GM19395 (cell line): ENCODE measurements at regions not wholly inside any gene's neighbourhood (a gene's known extent, or its start where the extent isn't known, plus 50 kb on each side); places are given as distances from the start of the nearest gene placed in this dataset.

Source experiments
- ATAC-seq: cut with Tn5 transposase; IDR thresholded peaks from one replicate; pipeline ENCODE4 v1.9.1; 2021; ENCODE audit warnings: mild to moderate bottlenecking, moderate library complexity; ENCODE audit not compliant: unreplicated experiment

DNA sequence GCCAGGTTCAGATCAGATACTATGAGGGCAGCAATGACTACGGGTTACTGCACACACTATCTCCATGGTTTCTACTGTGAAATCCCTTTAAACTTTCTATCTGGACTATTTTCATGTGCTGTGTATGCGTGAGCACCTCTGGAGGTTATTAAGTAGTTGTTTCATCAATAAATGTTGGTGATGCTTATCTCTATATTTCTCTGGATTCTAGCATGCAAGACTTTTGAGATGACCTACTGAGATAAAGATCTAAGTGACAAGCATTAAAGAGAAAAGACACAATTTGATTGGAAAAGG lies 194.0 kb downstream of the NRIP1 start:
- peak; percentile 8 for ATAC-seq

DNA sequence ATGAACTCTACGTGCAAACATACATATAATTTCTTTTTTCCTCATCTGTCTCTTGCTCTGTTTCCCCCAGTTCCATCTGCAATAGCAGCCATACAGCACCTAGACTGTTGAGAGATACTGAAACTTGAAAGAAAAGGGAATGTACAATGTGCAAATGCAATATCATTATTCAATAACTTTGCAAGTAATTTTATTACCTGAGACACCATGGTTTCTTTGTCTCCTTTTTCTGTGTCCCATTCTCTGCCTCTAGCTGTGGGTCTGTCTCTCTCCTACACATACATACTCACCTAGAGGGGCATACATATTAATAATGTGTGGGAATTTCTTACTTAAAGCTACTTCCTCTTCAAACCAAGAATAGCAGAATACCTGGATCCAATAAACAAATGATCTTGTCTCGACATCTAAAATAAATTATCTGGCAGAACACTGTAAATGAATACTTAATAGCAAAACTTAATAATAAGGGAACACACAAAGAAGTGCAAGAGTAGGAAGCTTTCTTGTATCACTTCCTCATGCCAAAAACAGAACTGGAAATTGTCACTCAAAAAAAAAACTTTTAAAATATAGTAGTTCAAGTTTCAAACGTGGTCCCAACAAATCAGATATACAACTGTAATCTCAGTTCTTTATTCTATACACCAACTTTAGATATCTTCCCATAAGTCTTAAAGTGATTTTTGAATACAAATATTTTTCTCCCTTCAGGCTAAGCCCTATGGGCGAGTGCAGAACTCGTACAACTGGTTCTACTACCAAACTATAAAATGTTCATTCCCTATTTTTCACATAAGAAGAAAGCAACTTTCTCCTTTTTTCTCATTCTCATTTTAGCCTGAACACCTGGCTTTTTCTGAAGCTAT lies 194.6 kb downstream of the NRIP1 start:
- ATAC-seq, result peak; percentile 67

DNA sequence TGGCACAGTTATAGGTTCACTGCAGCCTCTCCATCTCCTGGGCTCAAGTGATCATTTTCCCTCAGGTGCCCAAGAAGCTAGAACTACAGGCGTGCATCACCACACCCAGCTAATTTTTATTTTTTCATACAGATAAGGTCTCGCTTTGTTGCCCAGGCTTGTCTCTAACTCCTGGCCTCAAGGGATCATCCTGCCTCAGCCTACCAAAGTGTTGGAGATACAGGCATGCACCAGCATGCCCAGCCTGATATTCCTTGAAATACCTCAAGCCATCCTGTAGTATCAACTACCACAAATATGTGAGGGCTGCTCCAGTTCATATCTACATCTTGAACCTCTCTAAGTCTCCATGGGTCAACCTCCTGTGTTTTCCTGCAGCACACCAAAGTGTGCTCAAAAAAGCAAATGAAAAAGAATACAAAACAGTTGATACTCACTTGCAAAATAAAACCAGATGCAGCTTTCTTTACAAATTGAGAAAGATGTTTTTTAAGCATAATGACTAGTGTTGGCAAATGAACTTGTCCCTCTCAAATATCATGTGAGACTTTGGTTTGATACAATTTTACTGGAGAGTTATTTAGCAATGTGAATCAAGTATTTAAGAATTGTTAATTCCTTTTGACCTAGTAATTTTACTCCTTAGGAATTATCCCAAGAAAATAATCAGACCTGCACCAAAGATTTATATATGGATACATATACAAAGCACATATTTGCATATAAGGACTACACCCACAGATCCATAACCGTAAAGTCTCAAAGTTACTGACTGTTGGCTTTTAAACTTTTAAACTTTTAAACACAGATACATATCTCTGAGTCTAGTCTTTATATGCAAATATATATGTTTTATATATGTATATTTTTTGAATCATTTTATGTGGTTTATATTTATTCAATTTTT lies 197.7 kb downstream of the NRIP1 start:
- no peak for ATAC-seq

DNA sequence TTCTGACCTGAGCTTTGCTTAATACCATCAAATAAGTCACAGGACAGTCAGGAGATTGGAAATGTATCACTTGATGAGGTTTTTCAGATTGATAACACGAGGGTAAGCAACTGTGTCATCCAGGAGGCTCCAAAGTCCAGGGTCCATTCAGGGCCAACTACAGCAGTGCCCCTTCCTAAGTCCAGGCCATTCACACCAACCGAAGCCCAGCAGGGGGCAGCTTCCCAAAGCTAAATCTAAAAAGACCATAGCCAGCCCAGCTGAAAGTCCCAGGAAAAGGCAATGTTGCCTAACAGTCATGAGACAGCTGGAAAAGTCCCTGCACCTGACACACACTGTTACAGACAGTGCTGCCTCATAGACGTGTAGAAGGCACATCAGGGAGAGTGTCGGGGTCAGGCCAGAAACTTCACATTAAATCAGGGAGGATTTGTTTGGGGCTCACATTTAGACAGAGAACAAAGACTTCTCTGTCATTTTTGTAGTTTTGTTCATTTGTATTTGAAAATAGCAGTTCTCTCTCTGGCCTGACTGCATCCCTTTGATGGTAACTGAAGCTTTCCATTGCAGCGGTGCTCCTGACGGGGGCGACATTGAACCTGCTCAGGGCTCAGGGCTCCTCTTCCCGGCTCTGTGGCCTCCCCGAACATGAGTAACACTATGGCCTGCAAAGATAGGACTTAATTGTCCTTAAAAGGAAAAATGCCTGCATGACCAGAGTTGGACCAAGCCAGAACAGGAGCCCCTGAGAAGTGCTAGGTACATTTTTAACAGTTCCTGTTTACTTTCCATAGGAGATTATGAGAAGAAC lies 200.4 kb downstream of the NRIP1 start:
- peak; percentile 79 for ATAC-seq

DNA sequence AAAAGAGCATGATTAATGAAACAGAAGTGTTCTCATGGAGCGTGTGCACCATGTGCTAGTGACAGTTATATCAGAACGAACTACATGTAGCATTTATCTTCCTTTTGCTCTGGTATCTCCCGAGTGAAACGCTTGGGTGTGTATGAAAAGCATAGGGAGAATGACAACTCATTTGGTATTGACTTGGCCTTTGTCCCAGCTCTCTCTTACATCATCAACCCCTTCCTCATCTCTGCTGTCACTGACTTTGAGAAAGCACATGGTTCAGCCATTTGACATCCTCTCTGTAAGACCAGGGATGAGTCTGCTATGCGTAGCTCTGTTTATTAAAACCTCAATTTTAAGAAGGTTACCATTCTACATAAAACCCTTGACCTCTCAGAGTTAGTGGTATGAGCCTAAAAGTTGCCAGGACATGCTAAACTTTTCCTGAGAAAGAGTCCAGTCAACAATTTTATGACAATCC lies 201.0 kb downstream of the NRIP1 start:
- ATAC-seq, result no peak

DNA sequence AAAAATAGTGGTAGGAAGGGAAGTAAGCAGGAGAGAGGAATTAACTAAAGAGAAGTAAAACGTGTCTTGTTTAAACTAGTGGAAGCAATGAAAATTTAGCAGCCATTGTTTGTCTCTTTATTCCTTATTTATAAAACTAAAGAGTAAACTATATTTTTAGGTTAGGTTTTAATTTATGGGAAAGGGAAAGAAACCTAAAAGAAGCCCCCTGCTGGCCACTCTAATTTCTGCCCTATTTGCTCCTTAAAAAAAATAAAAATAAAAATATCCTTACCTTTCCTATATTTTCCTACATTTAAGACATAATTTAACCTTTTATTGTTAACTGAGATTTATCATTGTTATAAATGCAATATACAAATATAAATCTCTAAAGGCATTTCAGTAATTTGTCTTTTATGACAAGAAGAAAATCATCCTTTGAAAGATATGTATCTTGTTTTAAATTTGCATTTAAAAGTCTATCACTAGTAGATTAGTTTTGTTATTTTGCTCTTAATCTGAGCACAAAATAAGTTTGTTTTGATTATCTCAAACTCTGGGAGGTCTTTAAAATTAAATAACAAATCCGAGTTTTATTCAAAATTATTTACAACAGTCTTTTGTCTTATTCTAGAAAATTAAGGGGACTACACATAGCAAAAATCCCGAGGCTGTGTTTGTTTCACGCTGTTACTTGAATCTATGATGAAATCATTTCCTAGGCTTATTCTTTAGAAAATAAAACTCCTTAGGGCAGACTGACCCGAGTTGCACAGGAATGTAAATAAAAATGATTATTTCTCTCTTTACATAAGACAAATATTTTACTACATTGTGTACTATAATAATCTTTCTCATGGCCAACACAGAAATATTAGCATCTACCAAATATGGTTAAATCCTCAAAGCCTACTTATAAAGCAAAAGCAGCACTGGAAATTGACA lies 201.7 kb downstream of the NRIP1 start:
- ATAC-seq, result no peak

DNA sequence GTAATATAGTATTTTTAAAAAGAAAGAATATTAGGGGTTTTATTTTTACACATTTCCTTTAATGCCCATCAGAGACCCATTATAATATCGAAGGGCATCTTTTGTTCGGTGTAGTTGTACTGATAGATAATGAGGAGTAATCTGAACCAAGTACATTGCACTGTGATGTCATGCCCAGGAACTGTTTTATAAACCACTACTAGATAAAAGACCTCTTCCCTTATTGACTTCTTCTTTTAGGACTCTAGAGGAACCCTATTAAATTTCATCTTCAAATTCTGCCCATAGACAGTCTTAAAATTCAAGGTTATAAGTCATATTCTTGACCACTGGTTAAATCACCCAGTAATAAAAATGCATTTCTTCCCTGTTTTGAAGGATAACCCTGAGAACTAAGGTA lies 206.5 kb downstream of the NRIP1 start:
- no peak for ATAC-seq

DNA sequence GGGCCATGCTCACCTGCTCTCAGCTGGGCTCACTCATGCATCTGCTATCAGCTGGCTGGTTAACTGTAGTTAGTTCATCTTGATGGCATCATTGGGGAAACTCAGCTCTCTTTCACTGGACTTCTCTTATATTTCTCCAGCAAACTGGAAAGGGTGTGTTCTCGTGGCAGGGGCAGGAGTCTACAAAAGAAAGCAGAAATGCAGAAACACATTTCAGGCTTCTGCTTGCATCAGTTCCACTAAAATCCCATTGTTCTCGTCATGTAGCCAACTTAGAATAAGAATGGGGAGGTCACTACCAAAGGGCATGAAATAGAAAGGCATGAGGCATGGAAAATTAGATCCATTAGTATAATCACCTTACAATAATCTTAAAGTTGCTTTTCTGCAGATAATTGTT lies 207.3 kb downstream of the NRIP1 start:
- no peak for ATAC-seq

DNA sequence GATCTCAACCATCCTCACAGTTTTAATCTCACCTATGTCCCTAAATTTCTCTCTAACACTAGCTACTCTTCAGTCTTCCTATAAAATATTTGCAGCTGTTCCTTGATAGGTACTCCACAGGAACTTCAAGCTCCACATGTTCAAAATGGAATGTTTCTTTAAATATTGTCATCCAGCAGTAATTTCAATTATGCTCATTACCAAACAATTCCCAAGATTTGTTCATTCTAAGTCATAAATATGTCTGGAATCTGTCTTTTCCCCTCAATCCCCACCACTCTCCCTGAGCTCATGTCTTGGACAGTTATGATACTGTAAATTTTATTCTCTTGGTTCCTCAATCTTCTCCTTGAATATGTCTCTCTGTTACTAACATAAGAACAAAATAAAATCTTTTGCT lies 214.4 kb downstream of the NRIP1 start:
- ATAC-seq, result no peak

DNA sequence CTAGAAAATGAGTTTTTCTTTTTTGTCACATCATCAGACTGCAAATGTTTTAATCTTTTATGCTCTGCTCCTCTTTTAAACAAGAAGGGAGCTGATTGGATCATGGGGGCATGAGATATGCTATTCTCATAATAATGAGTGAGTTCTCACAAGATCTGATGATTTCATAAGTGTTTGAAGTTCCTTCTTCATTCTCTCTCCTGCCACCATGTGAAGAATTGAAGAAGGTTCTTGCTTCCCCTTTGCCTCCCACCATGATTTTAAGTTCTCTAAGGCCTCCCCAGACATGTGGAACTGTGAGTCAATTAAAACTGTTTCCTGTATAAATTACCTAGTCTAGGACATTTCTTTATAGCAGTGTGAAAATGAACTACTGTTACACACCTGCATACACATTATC lies 218.2 kb downstream of the NRIP1 start:
- ATAC-seq, result no peak

DNA sequence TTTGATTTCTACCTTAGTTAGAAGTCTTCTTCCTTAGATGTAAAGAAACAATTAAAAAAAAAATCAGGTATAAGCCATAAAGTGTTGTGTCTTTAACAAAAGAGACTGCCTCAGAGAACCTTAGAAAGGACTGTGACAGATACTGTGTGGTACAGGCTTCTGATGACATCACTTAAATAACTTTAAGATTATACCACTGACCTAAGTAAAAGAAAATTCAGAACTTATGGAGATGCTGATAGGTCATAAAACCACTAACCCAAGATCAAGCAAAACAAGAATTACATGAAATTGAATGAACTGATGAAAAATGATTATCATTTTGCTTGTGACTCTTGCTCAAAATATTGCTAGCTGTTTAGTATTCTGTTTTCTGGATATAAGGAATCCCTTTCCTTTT lies 220.8 kb downstream of the NRIP1 start:
- ATAC-seq, result no peak

DNA sequence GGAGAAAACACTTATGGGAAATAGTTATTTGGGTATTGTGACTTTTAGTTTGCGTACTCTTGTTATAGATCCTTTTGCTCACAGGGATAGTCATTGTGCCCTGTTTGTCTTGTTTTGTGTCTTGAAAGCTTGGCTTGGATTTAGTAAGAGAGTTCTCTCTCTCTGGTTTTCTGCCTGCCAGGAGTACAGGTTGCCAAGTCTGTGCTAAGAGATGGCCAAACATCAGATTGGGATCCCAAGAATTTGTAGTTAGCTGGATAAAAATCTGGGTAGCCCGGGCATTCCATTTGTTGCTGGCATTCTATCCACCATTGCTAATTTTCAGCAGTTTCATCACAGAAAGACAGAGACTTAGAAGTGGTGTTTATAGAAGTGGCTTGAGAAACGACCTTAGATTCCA lies 222.2 kb downstream of the NRIP1 start:
- no peak for ATAC-seq

DNA sequence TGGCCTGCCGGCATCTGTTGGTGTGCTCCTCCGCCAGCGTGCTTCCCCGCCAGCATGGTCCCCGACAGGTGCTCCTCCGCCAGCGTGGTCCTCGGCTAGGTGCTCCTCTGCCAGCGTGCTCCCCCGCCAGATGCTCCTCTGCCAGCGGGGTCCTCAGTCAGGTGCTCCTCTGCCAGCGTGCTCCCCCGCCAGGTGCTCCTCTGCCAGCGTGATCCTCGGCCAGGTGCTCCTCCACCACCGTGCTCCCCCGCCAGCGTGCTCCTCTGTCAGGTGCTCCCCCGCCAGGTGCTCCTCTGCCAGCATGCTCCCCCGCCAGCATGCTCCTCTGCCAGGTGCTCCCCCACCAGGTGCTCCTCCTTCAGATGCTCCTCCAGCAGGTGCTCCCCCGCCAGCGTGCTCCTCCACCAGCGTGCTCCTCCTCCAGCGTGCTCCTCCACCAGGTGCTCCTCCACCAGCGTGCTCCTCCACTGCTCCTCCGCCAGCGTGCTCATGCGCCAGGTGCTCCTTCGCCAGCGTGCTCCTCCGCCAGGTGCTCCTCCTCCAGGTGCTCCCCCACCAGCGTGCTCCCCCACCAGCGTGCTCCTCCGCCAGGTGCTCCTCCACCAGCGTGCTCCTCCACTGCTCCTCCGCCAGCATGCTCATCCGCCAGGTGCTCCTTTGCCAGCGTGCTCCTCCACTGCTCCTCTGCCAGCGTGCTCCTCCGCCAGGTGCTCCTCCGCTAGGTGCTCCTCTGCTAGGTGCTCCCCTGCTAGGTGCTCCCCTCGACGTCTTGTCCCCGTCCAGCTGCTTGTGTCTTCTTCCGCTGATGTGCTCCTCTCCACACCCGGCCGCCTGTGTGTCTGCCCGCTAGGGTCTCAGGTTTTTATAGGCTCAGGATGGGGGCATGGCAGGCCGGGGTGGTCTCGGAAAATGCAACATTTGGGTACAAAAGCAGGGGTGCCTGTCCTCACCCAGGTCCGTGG lies 223.0 kb downstream of the NRIP1 start:
- ATAC-seq, result no peak

DNA sequence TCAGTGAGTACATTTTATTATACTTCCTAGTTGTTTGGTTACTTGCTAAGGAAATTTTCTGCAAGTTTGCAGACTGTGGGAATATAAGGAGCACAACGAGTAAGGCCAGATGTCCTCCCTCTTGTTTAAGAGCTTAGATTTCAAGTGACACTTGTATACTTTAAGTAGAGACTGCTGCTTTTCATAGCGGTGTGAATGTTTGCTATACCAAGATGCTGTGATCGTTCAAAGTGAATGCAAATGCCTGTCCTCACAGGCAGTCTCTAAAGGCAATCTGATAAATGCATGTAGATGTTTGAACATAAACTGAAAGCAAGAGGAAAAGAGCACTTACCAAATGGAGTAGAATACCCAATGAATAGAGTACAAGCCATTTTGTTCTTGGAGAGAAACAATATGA lies 226.4 kb downstream of the NRIP1 start:
- no peak for ATAC-seq

DNA sequence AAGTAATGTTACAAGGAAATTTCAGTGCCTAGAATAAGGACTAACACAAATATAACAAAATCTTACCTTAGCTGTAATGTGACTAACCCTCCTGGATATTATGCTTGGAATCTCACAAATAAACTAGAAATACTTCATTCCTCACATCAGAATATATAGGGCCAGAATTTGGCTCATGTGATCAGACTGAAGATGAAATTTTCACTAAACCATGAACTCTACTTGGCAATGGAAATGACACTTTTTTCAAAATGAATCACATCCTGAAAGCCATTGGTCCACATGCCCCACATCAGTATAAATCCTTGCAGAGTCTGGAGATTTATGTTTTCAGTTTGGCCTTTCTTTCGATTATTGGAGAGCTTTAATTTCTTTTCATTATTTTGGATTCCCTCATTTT lies 227.8 kb downstream of the NRIP1 start:
- ATAC-seq, result no peak

DNA sequence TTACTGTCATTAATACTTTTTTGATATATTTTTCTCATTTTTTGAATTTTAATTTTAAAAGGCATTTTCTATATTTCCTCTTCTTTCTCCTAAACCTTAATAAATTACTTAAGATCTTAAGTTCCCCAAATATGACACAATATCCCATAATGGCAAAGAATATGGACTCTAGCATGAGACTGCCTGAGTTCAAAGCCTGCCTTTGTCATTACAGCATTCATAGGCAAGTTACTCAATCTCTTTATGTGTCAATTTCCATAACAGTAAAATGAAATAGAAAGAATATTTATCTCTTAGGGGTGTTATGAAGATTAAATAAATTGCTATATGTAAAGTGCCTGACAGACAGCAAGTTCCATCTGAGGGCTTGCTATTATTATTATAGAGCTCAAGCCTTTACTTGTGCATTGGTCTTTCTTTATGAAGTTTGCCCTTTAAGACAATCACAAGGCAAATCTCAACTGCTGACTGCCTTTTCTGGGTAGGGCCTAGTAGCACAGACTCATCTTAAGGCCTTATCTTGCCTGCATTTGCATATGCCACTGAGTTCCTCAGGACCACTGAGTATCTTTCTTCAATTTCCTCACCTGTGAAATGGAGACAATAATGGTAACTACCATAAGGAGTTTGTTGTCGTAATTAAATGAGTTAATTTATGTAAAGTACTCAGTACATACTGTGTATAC lies 231.0 kb downstream of the NRIP1 start:
- ATAC-seq, result no peak

DNA sequence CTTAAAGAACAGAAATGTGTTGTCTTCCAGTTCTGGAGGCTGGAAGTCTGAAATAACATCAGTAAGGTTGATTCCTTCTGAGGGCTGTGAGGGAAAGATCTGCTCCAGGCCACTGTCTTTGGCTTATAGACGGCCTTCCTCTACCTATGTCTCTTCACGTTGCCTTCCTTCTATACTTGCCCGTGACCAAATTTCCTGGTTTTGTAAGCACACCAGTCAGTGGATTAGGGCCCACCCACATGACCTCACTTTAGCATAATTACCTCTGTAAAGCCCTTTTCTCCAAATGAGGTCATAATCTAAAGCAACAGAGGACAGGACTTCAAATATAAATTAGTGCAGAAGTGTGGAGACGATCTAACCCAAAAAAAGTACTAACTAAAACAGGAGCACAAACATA lies 231.6 kb downstream of the NRIP1 start:
- no peak for ATAC-seq

DNA sequence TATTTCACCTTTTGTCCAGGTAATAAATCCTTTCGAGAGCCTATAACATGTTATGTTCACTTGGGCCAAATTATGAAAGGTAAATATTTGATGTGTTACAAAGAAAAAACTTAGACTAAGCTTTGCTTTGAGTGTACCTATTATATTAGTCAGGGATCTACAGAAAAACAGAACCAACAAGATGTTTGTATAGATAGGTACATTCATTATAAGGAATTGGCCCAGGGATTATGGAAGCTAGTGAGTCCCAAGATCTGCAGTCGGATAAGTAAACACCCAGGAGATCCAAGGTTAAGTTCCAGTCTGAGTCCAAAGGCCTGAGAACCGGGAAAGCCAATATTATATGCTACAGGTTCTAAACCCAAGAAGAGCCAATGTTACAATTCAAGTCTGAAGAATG lies 234.5 kb downstream of the NRIP1 start:
- no peak for ATAC-seq

DNA sequence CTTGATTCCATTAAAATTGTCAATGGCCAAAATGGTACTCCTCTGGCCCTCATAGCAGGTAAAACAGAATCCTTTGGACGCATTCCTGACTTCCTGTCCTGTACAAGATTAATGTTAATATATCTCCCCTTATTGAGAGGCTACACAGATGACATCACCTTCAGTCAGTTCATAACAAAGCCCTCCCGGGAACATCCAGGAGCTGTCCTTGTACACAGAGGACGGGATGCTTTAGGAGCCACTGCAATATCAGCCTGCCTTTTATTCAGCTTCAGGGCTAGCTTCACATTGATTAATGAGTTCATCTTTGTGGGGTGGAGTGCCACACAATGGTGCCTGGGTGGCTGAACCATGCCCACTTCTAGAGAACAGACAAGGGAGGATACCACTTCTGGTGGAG lies 235.1 kb downstream of the NRIP1 start:
- no peak for ATAC-seq
